HEK293 (cell line): ENCODE measurements at regions not wholly inside any gene's neighbourhood (a gene's known extent, or its start where the extent isn't known, plus 50 kb on each side); places are given as distances from the start of the nearest gene placed in this dataset.

Experiments
- GLIS2 ChIP-seq: fragments of 450-650 bp; formaldehyde crosslinking; IDR thresholded peaks from 2 replicates; pipeline ENCODE4 v1.5.1; 2016; ENCODE audit warnings: missing biosample characterization, missing genetic modification characterization
- ZBTB21 ChIP-seq: fragments of 450-650 bp; formaldehyde crosslinking; IDR thresholded peaks from 2 replicates; pipeline ENCODE4 v1.5.1; 2017; ENCODE audit warnings: missing biosample characterization, missing genetic modification characterization
- ZNF404 ChIP-seq: fragments of 450-650 bp; formaldehyde crosslinking; IDR thresholded peaks from 2 replicates; pipeline ENCODE4 v1.5.1; 2017; ENCODE audit warnings: missing biosample characterization, missing genetic modification characterization
- ZNF426 ChIP-seq: fragments of 450-650 bp; formaldehyde crosslinking; IDR thresholded peaks from 2 replicates; pipeline ENCODE4 v1.5.1; 2017; ENCODE audit warnings: missing biosample characterization, missing genetic modification characterization, mild to moderate bottlenecking, inconsistent platforms, moderate library complexity
- ZNF561 ChIP-seq: fragments of 450-650 bp; IDR thresholded peaks from 2 replicates; pipeline ENCODE4 v1.5.1; 2018; ENCODE audit warnings: missing biosample characterization, missing genetic modification characterization, borderline replicate concordance
- ZNF670 ChIP-seq: fragments of 450-650 bp; formaldehyde crosslinking; IDR thresholded peaks from 2 replicates; pipeline ENCODE4 v1.5.1; 2016; ENCODE audit warnings: missing biosample characterization, missing genetic modification characterization, low read depth
- TF ChIP-seq, protein P1 (sequence below): fragments of 450-650 bp; formaldehyde crosslinking; IDR thresholded peaks from 2 replicates; pipeline ENCODE4 v1.5.1; 2016; ENCODE audit warnings: missing biosample characterization, missing genetic modification characterization
- TF ChIP-seq, protein P2 (sequence below): sonication (generic); formaldehyde crosslinking; IDR thresholded peaks from 2 replicates; pipeline ENCODE4 v1.8.1; 2022; ENCODE audit warnings: mild to moderate bottlenecking, moderate library complexity, missing genetic modification reagents
- TF ChIP-seq, protein P3 (sequence below): fragments of 450-650 bp; formaldehyde crosslinking; IDR thresholded peaks from 2 replicates; pipeline ENCODE4 v1.5.1; 2016; ENCODE audit warnings: missing biosample characterization, missing genetic modification characterization
- TF ChIP-seq, protein P4 (sequence below): fragments of 450-650 bp; formaldehyde crosslinking; IDR thresholded peaks from 2 replicates; pipeline ENCODE4 v1.5.1; 2016; ENCODE audit warnings: missing biosample characterization, missing genetic modification characterization

DNA sequence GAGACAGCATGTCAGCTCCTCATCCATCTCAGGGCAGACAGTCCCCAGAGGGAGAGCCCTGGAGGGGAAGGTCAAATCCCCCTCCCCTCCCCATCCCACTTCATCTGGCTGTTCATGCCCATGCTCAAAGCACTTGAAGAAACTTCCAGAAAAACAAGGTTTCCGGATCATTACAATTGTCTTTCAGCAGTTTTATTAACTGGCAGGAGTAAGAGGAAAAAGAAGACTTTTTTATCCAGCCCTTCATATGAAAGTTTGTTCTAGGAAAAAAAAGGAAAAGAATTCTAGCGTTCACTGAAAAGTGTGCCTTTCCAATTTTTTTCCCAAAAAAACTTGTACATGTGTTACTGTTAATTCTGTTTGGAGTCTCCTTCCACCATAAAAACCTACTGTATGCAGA is 145.7 kb upstream of the TIAM1 start:
- no peak for TF ChIP-seq ZNF404 (tag by site-specific recombination)
- no peak for TF ChIP-seq ZNF426 (tag by site-specific recombination)
- no peak for TF ChIP-seq ZBTB21 (tag by site-specific recombination)
- TF ChIP-seq, protein P1, sequence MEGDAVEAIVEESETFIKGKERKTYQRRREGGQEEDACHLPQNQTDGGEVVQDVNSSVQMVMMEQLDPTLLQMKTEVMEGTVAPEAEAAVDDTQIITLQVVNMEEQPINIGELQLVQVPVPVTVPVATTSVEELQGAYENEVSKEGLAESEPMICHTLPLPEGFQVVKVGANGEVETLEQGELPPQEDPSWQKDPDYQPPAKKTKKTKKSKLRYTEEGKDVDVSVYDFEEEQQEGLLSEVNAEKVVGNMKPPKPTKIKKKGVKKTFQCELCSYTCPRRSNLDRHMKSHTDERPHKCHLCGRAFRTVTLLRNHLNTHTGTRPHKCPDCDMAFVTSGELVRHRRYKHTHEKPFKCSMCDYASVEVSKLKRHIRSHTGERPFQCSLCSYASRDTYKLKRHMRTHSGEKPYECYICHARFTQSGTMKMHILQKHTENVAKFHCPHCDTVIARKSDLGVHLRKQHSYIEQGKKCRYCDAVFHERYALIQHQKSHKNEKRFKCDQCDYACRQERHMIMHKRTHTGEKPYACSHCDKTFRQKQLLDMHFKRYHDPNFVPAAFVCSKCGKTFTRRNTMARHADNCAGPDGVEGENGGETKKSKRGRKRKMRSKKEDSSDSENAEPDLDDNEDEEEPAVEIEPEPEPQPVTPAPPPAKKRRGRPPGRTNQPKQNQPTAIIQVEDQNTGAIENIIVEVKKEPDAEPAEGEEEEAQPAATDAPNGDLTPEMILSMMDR, result no peak
- TF ChIP-seq ZNF561 (tag by site-specific recombination), result no peak
- TF ChIP-seq, protein P2, sequence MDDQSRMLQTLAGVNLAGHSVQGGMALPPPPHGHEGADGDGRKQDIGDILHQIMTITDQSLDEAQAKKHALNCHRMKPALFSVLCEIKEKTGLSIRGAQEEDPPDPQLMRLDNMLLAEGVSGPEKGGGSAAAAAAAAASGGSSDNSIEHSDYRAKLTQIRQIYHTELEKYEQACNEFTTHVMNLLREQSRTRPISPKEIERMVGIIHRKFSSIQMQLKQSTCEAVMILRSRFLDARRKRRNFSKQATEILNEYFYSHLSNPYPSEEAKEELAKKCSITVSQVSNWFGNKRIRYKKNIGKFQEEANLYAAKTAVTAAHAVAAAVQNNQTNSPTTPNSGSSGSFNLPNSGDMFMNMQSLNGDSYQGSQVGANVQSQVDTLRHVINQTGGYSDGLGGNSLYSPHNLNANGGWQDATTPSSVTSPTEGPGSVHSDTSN, result no peak
- TF ChIP-seq, protein P3, sequence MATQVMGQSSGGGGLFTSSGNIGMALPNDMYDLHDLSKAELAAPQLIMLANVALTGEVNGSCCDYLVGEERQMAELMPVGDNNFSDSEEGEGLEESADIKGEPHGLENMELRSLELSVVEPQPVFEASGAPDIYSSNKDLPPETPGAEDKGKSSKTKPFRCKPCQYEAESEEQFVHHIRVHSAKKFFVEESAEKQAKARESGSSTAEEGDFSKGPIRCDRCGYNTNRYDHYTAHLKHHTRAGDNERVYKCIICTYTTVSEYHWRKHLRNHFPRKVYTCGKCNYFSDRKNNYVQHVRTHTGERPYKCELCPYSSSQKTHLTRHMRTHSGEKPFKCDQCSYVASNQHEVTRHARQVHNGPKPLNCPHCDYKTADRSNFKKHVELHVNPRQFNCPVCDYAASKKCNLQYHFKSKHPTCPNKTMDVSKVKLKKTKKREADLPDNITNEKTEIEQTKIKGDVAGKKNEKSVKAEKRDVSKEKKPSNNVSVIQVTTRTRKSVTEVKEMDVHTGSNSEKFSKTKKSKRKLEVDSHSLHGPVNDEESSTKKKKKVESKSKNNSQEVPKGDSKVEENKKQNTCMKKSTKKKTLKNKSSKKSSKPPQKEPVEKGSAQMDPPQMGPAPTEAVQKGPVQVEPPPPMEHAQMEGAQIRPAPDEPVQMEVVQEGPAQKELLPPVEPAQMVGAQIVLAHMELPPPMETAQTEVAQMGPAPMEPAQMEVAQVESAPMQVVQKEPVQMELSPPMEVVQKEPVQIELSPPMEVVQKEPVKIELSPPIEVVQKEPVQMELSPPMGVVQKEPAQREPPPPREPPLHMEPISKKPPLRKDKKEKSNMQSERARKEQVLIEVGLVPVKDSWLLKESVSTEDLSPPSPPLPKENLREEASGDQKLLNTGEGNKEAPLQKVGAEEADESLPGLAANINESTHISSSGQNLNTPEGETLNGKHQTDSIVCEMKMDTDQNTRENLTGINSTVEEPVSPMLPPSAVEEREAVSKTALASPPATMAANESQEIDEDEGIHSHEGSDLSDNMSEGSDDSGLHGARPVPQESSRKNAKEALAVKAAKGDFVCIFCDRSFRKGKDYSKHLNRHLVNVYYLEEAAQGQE (tag by site-specific recombination), result no peak
- no peak for TF ChIP-seq ZNF670 (tag by site-specific recombination)
- TF ChIP-seq, protein P4, sequence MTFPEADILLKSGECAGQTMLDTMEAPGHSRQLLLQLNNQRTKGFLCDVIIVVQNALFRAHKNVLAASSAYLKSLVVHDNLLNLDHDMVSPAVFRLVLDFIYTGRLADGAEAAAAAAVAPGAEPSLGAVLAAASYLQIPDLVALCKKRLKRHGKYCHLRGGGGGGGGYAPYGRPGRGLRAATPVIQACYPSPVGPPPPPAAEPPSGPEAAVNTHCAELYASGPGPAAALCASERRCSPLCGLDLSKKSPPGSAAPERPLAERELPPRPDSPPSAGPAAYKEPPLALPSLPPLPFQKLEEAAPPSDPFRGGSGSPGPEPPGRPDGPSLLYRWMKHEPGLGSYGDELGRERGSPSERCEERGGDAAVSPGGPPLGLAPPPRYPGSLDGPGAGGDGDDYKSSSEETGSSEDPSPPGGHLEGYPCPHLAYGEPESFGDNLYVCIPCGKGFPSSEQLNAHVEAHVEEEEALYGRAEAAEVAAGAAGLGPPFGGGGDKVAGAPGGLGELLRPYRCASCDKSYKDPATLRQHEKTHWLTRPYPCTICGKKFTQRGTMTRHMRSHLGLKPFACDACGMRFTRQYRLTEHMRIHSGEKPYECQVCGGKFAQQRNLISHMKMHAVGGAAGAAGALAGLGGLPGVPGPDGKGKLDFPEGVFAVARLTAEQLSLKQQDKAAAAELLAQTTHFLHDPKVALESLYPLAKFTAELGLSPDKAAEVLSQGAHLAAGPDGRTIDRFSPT (tag by site-specific recombination), result no peak
- TF ChIP-seq GLIS2 (tag by site-specific recombination), result no peak
